ENCODE measurements at regions not wholly inside any gene's neighbourhood (a gene's known extent, or its start where the extent isn't known, plus 50 kb on each side); places are given as distances from the start of the nearest gene placed in this dataset.
"Not testable (repeated sequence)": the region's sequence is repeated elsewhere in the genome, so short reads cannot be mapped to it uniquely, and the experiment has no call there.

DNA sequence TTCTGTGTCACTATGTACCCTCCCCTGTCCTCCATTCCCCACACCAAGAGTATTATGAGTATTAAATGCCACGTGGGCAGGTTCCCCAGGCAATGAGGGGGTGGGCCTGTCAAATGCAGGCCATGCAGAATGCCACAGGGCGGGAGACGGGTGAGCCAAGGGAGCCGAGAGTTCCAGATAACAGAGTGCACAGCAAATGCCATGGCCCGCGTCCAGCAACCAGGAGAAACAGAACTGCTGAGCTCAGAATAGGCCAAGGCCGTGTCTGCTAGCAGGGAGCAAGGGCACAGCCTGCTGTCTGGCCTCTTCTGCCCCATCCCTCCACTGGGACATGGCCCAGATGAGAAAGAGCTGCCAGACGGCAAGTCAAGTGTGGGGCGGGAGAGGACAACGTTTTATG lies 64.4 kb upstream of the PLGLB2 start:
- H3K27me3 ChIP-seq (ENCODE audit: insufficient read depth, low read length); H2AFZ ChIP-seq (ENCODE audit: low read length); H3K4me2 ChIP-seq (ENCODE audit: low read length); H4K20me1 ChIP-seq (ENCODE audit: insufficient read depth, low read length); H3K27ac ChIP-seq (ENCODE audit: low read depth, low read length, poor library complexity, severe bottlenecking); H3K4me3 ChIP-seq (ENCODE audit: low read depth, low read length, poor library complexity, severe bottlenecking); H3K9ac ChIP-seq (ENCODE audit: low read length); H3K9me3 ChIP-seq (ENCODE audit: low read length); H3K79me2 ChIP-seq (ENCODE audit: insufficient read depth, low read length); H3K9me2 ChIP-seq (ENCODE audit: low read depth, low read length); H3K36me3 ChIP-seq (ENCODE audit: insufficient read depth, low read length); H3F3A ChIP-seq (ENCODE audit: insufficient read depth, low read length): not testable (repeated sequence)
- peaks cover 13% of the 10 kb centered on the region for H3K4me1 ChIP-seq (ENCODE audit: insufficient read depth, low read length, severe bottlenecking)

DNA sequence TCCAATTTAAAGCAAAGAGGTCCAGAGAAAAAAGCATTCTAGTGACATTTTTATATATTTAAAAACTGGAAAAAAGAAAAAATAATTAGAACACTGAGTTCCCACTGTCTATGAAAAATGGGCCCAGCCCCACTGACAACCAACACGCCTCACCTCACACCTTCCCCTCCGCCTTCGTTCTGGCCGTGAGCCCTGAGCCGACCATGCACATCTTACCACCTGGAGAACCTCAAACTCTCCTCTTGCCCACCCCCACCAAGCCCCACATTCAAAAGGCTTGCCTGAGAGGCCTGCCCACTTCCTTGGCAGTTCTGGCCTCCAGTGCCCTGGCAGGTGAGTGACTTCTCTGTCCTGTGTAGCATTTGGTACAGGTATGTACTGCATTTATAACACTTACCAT lies 63.9 kb upstream of the PLGLB2 start:
- H3K9ac ChIP-seq (ENCODE audit: low read length); H3K27ac ChIP-seq (ENCODE audit: low read depth, low read length, poor library complexity, severe bottlenecking); H3K9me2 ChIP-seq (ENCODE audit: low read depth, low read length); H4K20me1 ChIP-seq (ENCODE audit: insufficient read depth, low read length); H3K4me3 ChIP-seq (ENCODE audit: low read depth, low read length, poor library complexity, severe bottlenecking); H3K9me3 ChIP-seq (ENCODE audit: low read length); H3K27me3 ChIP-seq (ENCODE audit: insufficient read depth, low read length); H2AFZ ChIP-seq (ENCODE audit: low read length); H3K36me3 ChIP-seq (ENCODE audit: insufficient read depth, low read length); H3K79me2 ChIP-seq (ENCODE audit: insufficient read depth, low read length); H3F3A ChIP-seq (ENCODE audit: insufficient read depth, low read length); H3K4me2 ChIP-seq (ENCODE audit: low read length): not testable (repeated sequence)
- H3K4me1 ChIP-seq (ENCODE audit: insufficient read depth, low read length, severe bottlenecking), result peaks cover 13% of the 10 kb centered on the region

DNA sequence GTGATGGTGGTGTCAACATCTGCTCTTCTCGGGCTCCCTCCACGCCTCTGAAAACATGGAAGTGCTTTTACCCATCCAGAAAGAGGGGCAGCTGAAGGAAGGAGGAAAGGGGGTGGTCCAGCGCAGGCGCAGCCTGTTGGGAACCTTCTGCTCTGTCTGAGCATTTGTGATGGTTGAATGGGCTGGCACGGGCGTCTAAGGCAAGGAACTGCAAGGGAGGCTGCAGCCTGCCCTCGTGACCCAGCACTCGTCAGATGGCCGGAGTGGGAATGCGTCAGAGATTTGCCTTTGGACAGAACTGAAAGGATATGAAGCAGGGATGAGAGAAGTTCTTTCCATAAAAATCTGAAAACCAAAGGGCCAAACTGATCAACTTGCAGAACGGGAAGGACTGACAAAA lies 62.3 kb upstream of the PLGLB2 start:
- not testable (repeated sequence) for H2AFZ ChIP-seq (ENCODE audit: low read length); H3K27me3 ChIP-seq (ENCODE audit: insufficient read depth, low read length); H3F3A ChIP-seq (ENCODE audit: insufficient read depth, low read length); H3K36me3 ChIP-seq (ENCODE audit: insufficient read depth, low read length); H3K9me2 ChIP-seq (ENCODE audit: low read depth, low read length); H3K9ac ChIP-seq (ENCODE audit: low read length); H3K9me3 ChIP-seq (ENCODE audit: low read length); H3K4me3 ChIP-seq (ENCODE audit: low read depth, low read length, poor library complexity, severe bottlenecking); H4K20me1 ChIP-seq (ENCODE audit: insufficient read depth, low read length); H3K27ac ChIP-seq (ENCODE audit: low read depth, low read length, poor library complexity, severe bottlenecking); H3K4me2 ChIP-seq (ENCODE audit: low read length); H3K79me2 ChIP-seq (ENCODE audit: insufficient read depth, low read length)
- H3K4me1 ChIP-seq (ENCODE audit: insufficient read depth, low read length, severe bottlenecking), result peaks cover 13% of the 10 kb centered on the region

DNA sequence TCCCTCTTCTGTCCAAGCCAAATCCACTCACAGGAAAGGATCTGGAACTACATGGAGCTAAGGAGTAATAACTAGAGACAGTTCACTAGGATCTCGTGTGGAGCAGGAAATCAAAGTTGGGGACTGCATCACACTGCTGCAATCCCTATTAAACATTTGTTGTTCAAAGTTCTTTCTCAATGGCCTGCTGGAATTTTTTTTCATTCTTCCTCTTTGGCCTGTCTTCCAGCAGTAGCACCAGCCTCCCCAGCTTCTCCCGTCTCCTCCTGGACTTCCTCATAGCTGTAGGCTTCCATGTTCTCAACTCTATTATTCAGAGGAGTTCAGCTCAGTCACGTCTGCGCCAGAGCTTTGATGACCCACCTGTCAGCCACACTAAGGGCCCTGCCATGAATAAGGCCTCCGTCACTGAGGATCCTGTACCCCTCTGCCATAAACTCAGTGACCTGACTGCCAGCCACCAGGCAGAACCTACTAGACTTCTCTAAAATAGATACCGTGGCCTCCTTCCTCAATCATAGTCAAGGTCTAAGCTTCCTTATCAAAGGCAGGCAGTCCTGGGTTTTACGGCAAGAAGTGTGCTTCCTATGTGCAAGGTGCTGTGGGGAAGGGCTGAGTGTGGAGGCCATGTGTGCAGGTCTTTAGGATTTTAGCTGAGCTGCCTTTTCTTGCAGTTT lies 60.9 kb upstream of the PLGLB2 start:
- H3K9me3 ChIP-seq (ENCODE audit: low read length); H3K9ac ChIP-seq (ENCODE audit: low read length); H2AFZ ChIP-seq (ENCODE audit: low read length); H3F3A ChIP-seq (ENCODE audit: insufficient read depth, low read length); H3K36me3 ChIP-seq (ENCODE audit: insufficient read depth, low read length); H3K27me3 ChIP-seq (ENCODE audit: insufficient read depth, low read length); H3K9me2 ChIP-seq (ENCODE audit: low read depth, low read length); H3K4me3 ChIP-seq (ENCODE audit: low read depth, low read length, poor library complexity, severe bottlenecking); H3K79me2 ChIP-seq (ENCODE audit: insufficient read depth, low read length); H3K4me2 ChIP-seq (ENCODE audit: low read length); H4K20me1 ChIP-seq (ENCODE audit: insufficient read depth, low read length): not testable (repeated sequence)
- Histone ChIP-seq H3K4me1 (ENCODE audit: insufficient read depth, low read length, severe bottlenecking) (peaks cover 13% of the 10 kb centered on the region), H3K27ac (ENCODE audit: low read depth, low read length, poor library complexity, severe bottlenecking) (peak overlapping the region; percentile 54)

DNA sequence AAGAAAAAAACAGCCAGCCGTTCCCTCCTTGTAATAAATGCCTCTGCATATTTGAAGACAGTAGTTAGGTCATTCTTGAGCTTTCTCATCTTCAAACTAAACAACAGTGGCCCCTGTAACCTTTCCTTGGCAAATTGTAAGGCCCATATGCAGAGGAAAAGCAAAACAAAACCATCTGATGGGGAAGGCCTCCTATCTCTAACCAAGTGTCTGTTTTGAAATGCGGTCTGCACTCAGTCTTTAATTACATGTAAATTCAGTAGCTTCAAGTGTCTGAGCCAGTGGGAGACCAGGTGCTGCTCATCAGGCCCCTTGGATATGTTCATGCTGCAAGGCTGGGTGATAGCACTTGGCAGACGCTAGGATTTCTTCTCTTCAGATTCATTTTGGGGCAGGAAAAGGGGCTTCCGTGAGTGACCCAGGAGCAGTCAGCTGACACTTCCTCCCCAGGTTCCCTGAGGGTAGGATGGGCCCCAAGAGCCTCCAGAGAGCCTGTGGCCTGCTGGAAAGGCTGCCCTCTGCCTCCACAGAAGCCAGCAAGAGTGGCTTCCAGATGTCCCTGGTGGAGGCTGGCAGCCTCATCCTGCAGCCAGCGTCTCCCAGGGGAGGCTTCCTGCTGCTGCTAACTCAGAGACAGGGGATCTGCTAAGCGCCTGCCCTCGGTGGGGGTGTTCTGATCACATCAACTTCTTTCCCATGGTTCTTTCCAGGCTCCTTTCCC lies 60.2 kb upstream of the PLGLB2 start:
- not testable (repeated sequence) for H3K4me2 ChIP-seq (ENCODE audit: low read length); H3K4me3 ChIP-seq (ENCODE audit: low read depth, low read length, poor library complexity, severe bottlenecking); H3K9me2 ChIP-seq (ENCODE audit: low read depth, low read length); H2AFZ ChIP-seq (ENCODE audit: low read length); H3K9me3 ChIP-seq (ENCODE audit: low read length); H3K9ac ChIP-seq (ENCODE audit: low read length); H3K79me2 ChIP-seq (ENCODE audit: insufficient read depth, low read length); H3K36me3 ChIP-seq (ENCODE audit: insufficient read depth, low read length); H3F3A ChIP-seq (ENCODE audit: insufficient read depth, low read length); H4K20me1 ChIP-seq (ENCODE audit: insufficient read depth, low read length); H3K27me3 ChIP-seq (ENCODE audit: insufficient read depth, low read length)
- Histone ChIP-seq H3K4me1 (ENCODE audit: insufficient read depth, low read length, severe bottlenecking) (peaks cover 13% of the 10 kb centered on the region), H3K27ac (ENCODE audit: low read depth, low read length, poor library complexity, severe bottlenecking) (peak overlapping the region; percentile 54)

DNA sequence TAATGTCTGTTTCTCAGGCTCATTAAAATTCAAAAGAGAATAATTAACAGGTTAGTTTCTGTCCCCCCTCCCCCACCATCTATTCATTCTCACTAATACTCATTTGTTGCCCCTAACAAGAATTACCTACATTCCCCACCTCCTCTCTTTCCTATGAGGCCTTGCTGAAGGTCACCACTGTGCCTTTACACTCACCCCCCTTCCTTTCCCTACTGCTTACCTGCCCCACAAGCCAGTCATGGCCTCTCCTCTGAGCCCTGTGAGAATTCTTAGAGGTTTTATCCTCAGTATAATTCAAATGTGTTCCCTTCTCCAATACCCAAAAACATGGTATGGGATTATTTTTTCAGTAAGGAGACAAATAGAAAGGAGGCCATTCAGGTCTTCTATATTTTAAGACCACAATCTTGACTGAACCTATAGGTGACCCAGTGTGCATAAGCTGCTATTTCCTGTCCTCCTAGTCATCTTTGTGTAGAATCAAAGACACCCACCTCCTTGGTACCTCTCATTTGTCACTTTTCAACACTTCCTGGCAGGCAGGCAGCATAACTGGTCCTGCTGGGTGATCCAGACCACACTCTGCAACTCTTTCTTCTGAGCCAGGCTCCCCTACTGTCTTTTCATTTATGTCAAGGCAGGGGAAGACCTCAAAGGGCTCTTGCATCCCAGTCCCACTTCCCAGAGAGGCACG lies 55.8 kb upstream of the PLGLB2 start:
- H3K27me3 ChIP-seq (ENCODE audit: insufficient read depth, low read length); H3K4me1 ChIP-seq (ENCODE audit: insufficient read depth, low read length, severe bottlenecking); H4K20me1 ChIP-seq (ENCODE audit: insufficient read depth, low read length); H3K9me2 ChIP-seq (ENCODE audit: low read depth, low read length); H3K9ac ChIP-seq (ENCODE audit: low read length); H3K36me3 ChIP-seq (ENCODE audit: insufficient read depth, low read length); H2AFZ ChIP-seq (ENCODE audit: low read length); H3K4me2 ChIP-seq (ENCODE audit: low read length); H3K79me2 ChIP-seq (ENCODE audit: insufficient read depth, low read length); H3K4me3 ChIP-seq (ENCODE audit: low read depth, low read length, poor library complexity, severe bottlenecking); H3K9me3 ChIP-seq (ENCODE audit: low read length); H3K27ac ChIP-seq (ENCODE audit: low read depth, low read length, poor library complexity, severe bottlenecking); H3F3A ChIP-seq (ENCODE audit: insufficient read depth, low read length): not testable (repeated sequence)

DNA sequence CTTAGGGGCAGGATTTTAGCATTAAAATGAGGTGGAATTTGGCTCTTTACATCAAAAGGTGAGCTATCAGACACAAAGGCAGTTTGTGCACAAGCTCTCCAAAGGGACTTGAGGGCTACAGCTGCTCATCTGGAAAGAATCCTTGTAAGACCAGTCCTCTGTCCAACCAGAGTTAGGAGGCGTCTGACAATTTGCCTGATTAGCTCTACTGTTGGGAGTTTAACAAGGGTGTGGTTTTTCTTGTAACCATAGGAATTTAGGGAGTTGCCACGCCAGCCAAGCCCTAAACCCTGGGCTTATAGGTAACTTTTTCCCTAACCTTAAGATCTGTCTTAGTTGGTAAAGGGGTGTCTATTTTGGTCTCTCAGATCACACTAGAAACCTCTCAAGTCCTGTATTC lies 55.0 kb upstream of the PLGLB2 start:
- not testable (repeated sequence) for H3K9ac ChIP-seq (ENCODE audit: low read length); H3K4me2 ChIP-seq (ENCODE audit: low read length); H3K27ac ChIP-seq (ENCODE audit: low read depth, low read length, poor library complexity, severe bottlenecking); H3K4me3 ChIP-seq (ENCODE audit: low read depth, low read length, poor library complexity, severe bottlenecking); H3F3A ChIP-seq (ENCODE audit: insufficient read depth, low read length); H2AFZ ChIP-seq (ENCODE audit: low read length); H3K36me3 ChIP-seq (ENCODE audit: insufficient read depth, low read length); H3K79me2 ChIP-seq (ENCODE audit: insufficient read depth, low read length); H4K20me1 ChIP-seq (ENCODE audit: insufficient read depth, low read length); H3K4me1 ChIP-seq (ENCODE audit: insufficient read depth, low read length, severe bottlenecking); H3K27me3 ChIP-seq (ENCODE audit: insufficient read depth, low read length); H3K9me3 ChIP-seq (ENCODE audit: low read length); H3K9me2 ChIP-seq (ENCODE audit: low read depth, low read length)
